ENCODE measurements at regions not wholly inside any gene's neighbourhood (a gene's known extent, or its start where the extent isn't known, plus 50 kb on each side); places are given as distances from the start of the nearest gene placed in this dataset.
"Not testable (repeated sequence)": the region's sequence is repeated elsewhere in the genome, so short reads cannot be mapped to it uniquely, and the experiment has no call there.

- H3K9me3 ChIP-seq (ENCODE audit: control insufficient read depth in 2 of 2, low read length in 2 of 2); H3K4me1 Mint-ChIP-seq; H3K4me1 ChIP-seq (ENCODE audit: control insufficient read depth, insufficient read depth, low read length, poor library complexity, severe bottlenecking); H3K27me3 Mint-ChIP-seq; H3K27me3 ChIP-seq (ENCODE audit: control insufficient read depth, insufficient read depth, low read length); H3K36me3 Mint-ChIP-seq; H3K4me3 ChIP-seq (ENCODE audit: low read depth, low read length); DNase-seq; H3K36me3 ChIP-seq (ENCODE audit: control insufficient read depth, insufficient read depth, low read length); H3K27ac ChIP-seq (ENCODE audit: insufficient read depth, low read length, poor library complexity, severe bottlenecking); H3K4me3 Mint-ChIP-seq; ATAC-seq (ENCODE audit: low read depth in 2 of 2); H3K27ac Mint-ChIP-seq: not testable (repeated sequence)
- peaks cover 1 to 22% (median 8%) of the 10 kb centered on the region in 7 donors for H3K9me3 Mint-ChIP-seq
Observed at GRCh38 chr6:115746583-115746982, 314.1 kb downstream of the FRK start.

DNA sequence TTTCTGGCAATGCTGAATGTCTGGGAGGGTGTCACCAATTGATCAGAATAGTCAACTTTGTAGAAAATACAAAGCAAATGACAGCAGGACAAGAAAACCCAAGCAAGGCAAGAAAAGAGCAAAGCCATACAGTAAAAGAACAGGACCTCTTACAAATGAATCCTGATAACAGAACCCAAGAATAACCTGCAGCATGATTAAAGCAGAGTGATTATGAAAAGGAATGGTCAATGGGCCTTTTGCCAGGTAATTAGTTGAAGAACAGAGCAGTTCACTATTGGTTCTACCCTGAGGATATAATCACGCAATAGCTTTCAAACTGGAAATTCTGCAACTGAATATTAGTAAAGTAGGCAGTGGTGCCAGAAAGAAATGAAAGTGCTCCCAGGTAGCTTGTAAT lies 319.8 kb downstream of the FRK start:
- Mint-ChIP-seq H3K9me3 (peaks cover 0 to 27% (median 7%) of the 10 kb centered on the region in 7 donors), H3K4me3 (no peak overlapping the region), H3K4me1 (no peaks in the 10 kb centered on the region), H3K27me3 (no peaks in the 10 kb centered on the region), H3K36me3 (no peaks in the 10 kb centered on the region), H3K27ac (no peak overlapping the region)
- H3K36me3 ChIP-seq (ENCODE audit: control insufficient read depth, insufficient read depth, low read length) = no peaks in the 10 kb centered on the region
- H3K4me1 ChIP-seq (ENCODE audit: control insufficient read depth, insufficient read depth, low read length, poor library complexity, severe bottlenecking) = no peaks in the 10 kb centered on the region
- H3K27me3 ChIP-seq (ENCODE audit: control insufficient read depth, insufficient read depth, low read length) = no peaks in the 10 kb centered on the region
- DNase-seq (no peak), ATAC-seq (ENCODE audit: low read depth in 2 of 2) (no peak)
- H3K27ac ChIP-seq (ENCODE audit: insufficient read depth, low read length, poor library complexity, severe bottlenecking) = no peak overlapping the region
- peaks cover 0 to 2% of the 10 kb centered on the region in 2 experiments for H3K9me3 ChIP-seq (ENCODE audit: control insufficient read depth in 2 of 2, low read length in 2 of 2)
- no peak overlapping the region for H3K4me3 ChIP-seq (ENCODE audit: low read depth, low read length)

DNA sequence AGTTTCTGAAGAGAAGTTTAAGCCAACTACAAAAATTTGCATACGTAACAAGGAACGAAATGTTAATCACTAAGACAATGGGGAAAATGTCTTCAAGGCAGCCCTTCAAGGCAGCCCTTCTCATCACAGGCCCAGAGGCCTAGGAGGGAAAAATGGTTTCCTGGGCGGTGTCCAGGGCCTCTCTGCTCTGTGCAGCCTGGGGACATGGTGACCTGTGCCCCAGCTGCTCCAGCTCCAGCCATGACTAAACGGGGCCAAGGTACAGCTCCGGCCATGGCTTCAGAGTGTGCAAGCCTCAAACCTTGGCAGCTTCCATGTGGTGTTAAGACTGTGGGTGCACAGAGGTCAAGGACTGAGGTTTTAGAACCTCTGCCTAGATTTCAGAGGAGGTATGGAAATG lies 325.1 kb downstream of the FRK start:
- ATAC-seq (ENCODE audit: low read depth in 2 of 2) = no peak
- Histone ChIP-seq H3K27ac (ENCODE audit: insufficient read depth, low read length, poor library complexity, severe bottlenecking) (no peak overlapping the region), H3K27me3 (ENCODE audit: control insufficient read depth, insufficient read depth, low read length) (no peaks in the 10 kb centered on the region), H3K36me3 (ENCODE audit: control insufficient read depth, insufficient read depth, low read length) (no peaks in the 10 kb centered on the region), H3K4me1 (ENCODE audit: control insufficient read depth, insufficient read depth, low read length, poor library complexity, severe bottlenecking) (no peaks in the 10 kb centered on the region), H3K4me3 (ENCODE audit: low read depth, low read length) (no peak overlapping the region), H3K9me3 (ENCODE audit: control insufficient read depth in 2 of 2, low read length in 2 of 2) (peaks cover 0 to 2% of the 10 kb centered on the region in 2 experiments)
- H3K36me3 Mint-ChIP-seq = no peaks in the 10 kb centered on the region
- no peak for DNase-seq
- H3K27me3 Mint-ChIP-seq = no peaks in the 10 kb centered on the region
- no peaks in the 10 kb centered on the region for H3K4me1 Mint-ChIP-seq
- no peak overlapping the region for H3K4me3 Mint-ChIP-seq
- peaks cover 0 to 12% (median 4%) of the 10 kb centered on the region in 7 donors for H3K9me3 Mint-ChIP-seq
- H3K27ac Mint-ChIP-seq = no peak overlapping the region

DNA sequence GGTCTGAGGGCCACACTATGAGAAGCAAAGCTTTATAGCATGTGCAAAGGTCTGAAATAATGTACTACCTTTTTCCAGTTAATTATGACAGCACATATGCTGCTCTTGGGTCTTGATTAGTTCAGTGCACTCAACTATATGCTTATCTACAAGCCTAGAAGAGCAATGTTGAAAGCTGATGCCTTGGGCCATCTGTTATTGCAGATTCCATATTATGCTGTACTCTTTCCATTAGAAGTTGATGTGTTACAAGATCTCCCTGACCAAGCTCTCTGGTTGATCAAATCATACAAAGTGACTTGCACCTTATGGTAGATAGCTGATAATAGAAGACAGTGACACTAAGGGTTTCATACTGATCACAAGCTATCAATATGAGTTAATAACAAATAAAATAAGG lies 327.3 kb downstream of the FRK start:
- Mint-ChIP-seq H3K36me3 (no peaks in the 10 kb centered on the region), H3K27me3 (no peaks in the 10 kb centered on the region), H3K27ac (no peak overlapping the region), H3K9me3 (peaks cover 0 to 15% (median 4%) of the 10 kb centered on the region in 7 donors), H3K4me1 (no peaks in the 10 kb centered on the region), H3K4me3 (no peak overlapping the region)
- DNase-seq (no peak), ATAC-seq (ENCODE audit: low read depth in 2 of 2) (no peak)
- no peak overlapping the region for H3K27ac ChIP-seq (ENCODE audit: insufficient read depth, low read length, poor library complexity, severe bottlenecking)
- H3K4me3 ChIP-seq (ENCODE audit: low read depth, low read length) = no peak overlapping the region
- no peaks in the 10 kb centered on the region for H3K4me1 ChIP-seq (ENCODE audit: control insufficient read depth, insufficient read depth, low read length, poor library complexity, severe bottlenecking)
- peaks cover 0 to 2% of the 10 kb centered on the region in 2 experiments for H3K9me3 ChIP-seq (ENCODE audit: control insufficient read depth in 2 of 2, low read length in 2 of 2)
- H3K36me3 ChIP-seq (ENCODE audit: control insufficient read depth, insufficient read depth, low read length) = no peaks in the 10 kb centered on the region
- no peaks in the 10 kb centered on the region for H3K27me3 ChIP-seq (ENCODE audit: control insufficient read depth, insufficient read depth, low read length)

GRCh38 chr6:115729036-115729435 lies 331.7 kb downstream of the FRK start:
- no peaks in the 10 kb centered on the region for H3K27me3 Mint-ChIP-seq

GRCh38 chr6:115728171-115728570 lies 332.5 kb downstream of the FRK start:
- Histone ChIP-seq H3K4me1 (ENCODE audit: control insufficient read depth, insufficient read depth, low read length, poor library complexity, severe bottlenecking) (no peaks in the 10 kb centered on the region), H3K27me3 (ENCODE audit: control insufficient read depth, insufficient read depth, low read length) (no peaks in the 10 kb centered on the region), H3K4me3 (ENCODE audit: low read depth, low read length) (no peak overlapping the region), H3K36me3 (ENCODE audit: control insufficient read depth, insufficient read depth, low read length) (no peaks in the 10 kb centered on the region), H3K9me3 (ENCODE audit: control insufficient read depth in 2 of 2, low read length in 2 of 2) (no peaks in the 10 kb centered on the region), H3K27ac (ENCODE audit: insufficient read depth, low read length, poor library complexity, severe bottlenecking) (no peak overlapping the region)
- ATAC-seq (ENCODE audit: low read depth in 2 of 2) (no peak), DNase-seq (no peak)
- no peak overlapping the region for H3K27ac Mint-ChIP-seq
- H3K36me3 Mint-ChIP-seq = no peaks in the 10 kb centered on the region
- H3K4me1 Mint-ChIP-seq = no peaks in the 10 kb centered on the region
- H3K4me3 Mint-ChIP-seq = no peak overlapping the region
- H3K9me3 Mint-ChIP-seq = peaks cover 0 to 26% (median 6%) of the 10 kb centered on the region in 7 donors
- no peaks in the 10 kb centered on the region for H3K27me3 Mint-ChIP-seq

More at GRCh38 chr6:115729036-115729435, 331.7 kb downstream of the FRK start:
- Histone ChIP-seq H3K27ac (ENCODE audit: insufficient read depth, low read length, poor library complexity, severe bottlenecking) (no peak overlapping the region), H3K9me3 (ENCODE audit: control insufficient read depth in 2 of 2, low read length in 2 of 2) (no peaks in the 10 kb centered on the region), H3K27me3 (ENCODE audit: control insufficient read depth, insufficient read depth, low read length) (no peaks in the 10 kb centered on the region), H3K36me3 (ENCODE audit: control insufficient read depth, insufficient read depth, low read length) (no peaks in the 10 kb centered on the region), H3K4me1 (ENCODE audit: control insufficient read depth, insufficient read depth, low read length, poor library complexity, severe bottlenecking) (no peaks in the 10 kb centered on the region), H3K4me3 (ENCODE audit: low read depth, low read length) (no peak overlapping the region)
- Mint-ChIP-seq H3K36me3 (no peaks in the 10 kb centered on the region), H3K9me3 (peaks cover 0 to 23% (median 6%) of the 10 kb centered on the region in 7 donors), H3K4me1 (no peaks in the 10 kb centered on the region), H3K27ac (no peak overlapping the region), H3K4me3 (no peak overlapping the region)
- DNase-seq (no peak), ATAC-seq (ENCODE audit: low read depth in 2 of 2) (no peak)

GRCh38 chr6:115721564-115721963 lies 339.1 kb downstream of the FRK start:
- Histone ChIP-seq H3K36me3 (ENCODE audit: control insufficient read depth, insufficient read depth, low read length) (no peaks in the 10 kb centered on the region), H3K9me3 (ENCODE audit: control insufficient read depth in 2 of 2, low read length in 2 of 2) (no peaks in the 10 kb centered on the region), H3K4me3 (ENCODE audit: low read depth, low read length) (no peak overlapping the region), H3K4me1 (ENCODE audit: control insufficient read depth, insufficient read depth, low read length, poor library complexity, severe bottlenecking) (no peaks in the 10 kb centered on the region), H3K27ac (ENCODE audit: insufficient read depth, low read length, poor library complexity, severe bottlenecking) (no peak overlapping the region), H3K27me3 (ENCODE audit: control insufficient read depth, insufficient read depth, low read length) (no peaks in the 10 kb centered on the region)
- no peak for ATAC-seq (ENCODE audit: low read depth in 2 of 2)
- Mint-ChIP-seq H3K4me1 (no peaks in the 10 kb centered on the region), H3K4me3 (no peak overlapping the region), H3K9me3 (peaks cover 0 to 11% (median 2%) of the 10 kb centered on the region in 7 donors), H3K36me3 (no peaks in the 10 kb centered on the region), H3K27ac (no peak overlapping the region), H3K27me3 (no peaks in the 10 kb centered on the region)
- DNase-seq = no peak

DNA sequence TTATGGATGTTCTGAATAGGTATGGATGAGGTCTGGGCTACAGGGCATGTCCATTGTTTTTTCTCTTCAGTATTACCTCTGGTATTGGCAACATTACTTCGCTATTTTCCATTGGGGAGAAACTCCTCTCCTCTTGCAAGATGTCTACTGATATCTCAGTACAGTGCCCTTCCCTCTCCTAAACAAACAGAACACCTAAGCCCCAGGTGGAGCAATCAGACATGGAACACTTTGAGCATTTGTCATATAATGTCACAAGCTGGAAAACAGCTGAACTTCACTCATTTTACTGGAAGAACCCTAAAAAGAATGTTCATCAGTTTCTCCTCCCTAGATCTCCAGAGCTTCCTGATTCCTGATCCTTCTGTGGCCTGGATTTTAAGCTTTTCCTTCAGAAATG lies 339.8 kb downstream of the FRK start:
- H3K4me1 ChIP-seq (ENCODE audit: control insufficient read depth, insufficient read depth, low read length, poor library complexity, severe bottlenecking) = no peaks in the 10 kb centered on the region
- no peaks in the 10 kb centered on the region for H3K27me3 Mint-ChIP-seq
- no peaks in the 10 kb centered on the region for H3K36me3 Mint-ChIP-seq
- H3K9me3 ChIP-seq (ENCODE audit: control insufficient read depth in 2 of 2, low read length in 2 of 2) = no peaks in the 10 kb centered on the region
- no peaks in the 10 kb centered on the region for H3K27me3 ChIP-seq (ENCODE audit: control insufficient read depth, insufficient read depth, low read length)
- H3K4me3 ChIP-seq (ENCODE audit: low read depth, low read length) = no peak overlapping the region
- no peaks in the 10 kb centered on the region for H3K36me3 ChIP-seq (ENCODE audit: control insufficient read depth, insufficient read depth, low read length)
- no peak overlapping the region for H3K27ac ChIP-seq (ENCODE audit: insufficient read depth, low read length, poor library complexity, severe bottlenecking)
- no peak overlapping the region for H3K27ac Mint-ChIP-seq
- H3K4me1 Mint-ChIP-seq = no peaks in the 10 kb centered on the region
- peaks cover 0 to 11% (median 2%) of the 10 kb centered on the region in 7 donors for H3K9me3 Mint-ChIP-seq
- H3K4me3 Mint-ChIP-seq = no peak overlapping the region
- DNase-seq = no peak
- no peak for ATAC-seq (ENCODE audit: low read depth in 2 of 2)

Data from CD4-positive, CD25-positive, alpha-beta regulatory T cell (primary cell).